Ishikawa (cell line): ENCODE measurements at regions not wholly inside any gene's neighbourhood (a gene's known extent, or its start where the extent isn't known, plus 50 kb on each side); places are given as distances from the start of the nearest gene placed in this dataset.

Experiments
- CEBPB ChIP-seq: IDR thresholded peaks from 2 replicates; pipeline ENCODE4 v1.6.1; 2012
- CREB1 ChIP-seq: IDR thresholded peaks from 2 replicates; pipeline ENCODE4 v1.6.1; 2012; ENCODE audit warnings: low read depth
- EGR1 ChIP-seq: IDR thresholded peaks from 2 replicates; pipeline ENCODE4 v1.6.1; 2012
- EP300 ChIP-seq: IDR thresholded peaks from 2 replicates; pipeline ENCODE4 v1.6.1; 2012; ENCODE audit warnings: borderline replicate concordance
- FOXM1 ChIP-seq: IDR thresholded peaks from 2 replicates; pipeline ENCODE4 v1.6.1; 2012; ENCODE audit warnings: low read depth, borderline replicate concordance
- NFIC ChIP-seq: IDR thresholded peaks from 2 replicates; pipeline ENCODE4 v1.6.1; 2012
- REST ChIP-seq: IDR thresholded peaks from 2 replicates; pipeline ENCODE4 v1.6.1; 2012; ENCODE audit warnings: low read depth, mild to moderate bottlenecking
- TAF1 ChIP-seq: IDR thresholded peaks from 2 replicates; pipeline ENCODE4 v1.6.1; 2012; ENCODE audit warnings: low read depth, mild to moderate bottlenecking
- TCF12 ChIP-seq: IDR thresholded peaks from 2 replicates; pipeline ENCODE4 v1.6.1; 2012; ENCODE audit warnings: low read depth
- YY1 ChIP-seq: IDR thresholded peaks from 2 replicates; pipeline ENCODE4 v1.6.1; 2012; ENCODE audit warnings: low read depth
- ZBTB7A ChIP-seq: IDR thresholded peaks from 2 replicates; pipeline ENCODE4 v1.6.1; 2012; ENCODE audit warnings: low read depth
- TF ChIP-seq, protein P1 (sequence below): IDR thresholded peaks from 2 replicates; pipeline ENCODE4 v1.6.1; 2012

DNA sequence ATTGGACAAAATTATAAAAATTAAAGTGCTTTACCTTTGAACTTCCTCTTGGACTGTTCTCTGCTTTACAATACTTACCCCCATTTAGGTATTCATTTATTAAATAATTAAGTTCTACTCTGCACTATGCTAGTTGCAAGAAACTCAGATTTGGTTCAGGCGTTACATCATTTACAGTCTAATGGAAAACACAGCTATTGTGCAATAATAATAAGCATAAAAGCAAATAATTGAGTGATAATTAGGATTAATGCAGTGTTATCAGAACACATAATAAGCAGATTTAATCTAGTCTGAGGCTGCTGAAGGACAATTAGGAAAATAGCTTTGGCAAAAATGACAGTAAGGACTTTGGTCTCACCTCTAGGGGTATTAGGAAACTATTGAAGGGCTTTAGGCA, 493.2 kb upstream of the ADARB2 start:
- TF ChIP-seq, protein P1, sequence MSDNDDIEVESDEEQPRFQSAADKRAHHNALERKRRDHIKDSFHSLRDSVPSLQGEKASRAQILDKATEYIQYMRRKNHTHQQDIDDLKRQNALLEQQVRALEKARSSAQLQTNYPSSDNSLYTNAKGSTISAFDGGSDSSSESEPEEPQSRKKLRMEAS = no peak
- TF ChIP-seq FOXM1 = no peak
- TF ChIP-seq ZBTB7A = no peak
- no peak for TF ChIP-seq NFIC
- no peak for TF ChIP-seq TAF1
- TF ChIP-seq CREB1 = no peak
- no peak for TF ChIP-seq REST
- no peak for TF ChIP-seq EP300
- no peak for TF ChIP-seq YY1
- no peak for TF ChIP-seq TCF12
- no peak for TF ChIP-seq EGR1
- no peak for TF ChIP-seq CEBPB
